NT2/D1 (cell line): ENCODE measurements at regions not wholly inside any gene's neighbourhood (a gene's known extent, or its start where the extent isn't known, plus 50 kb on each side); places are given as distances from the start of the nearest gene placed in this dataset.

Source experiments
- DNase-seq: peaks from one replicate; pipeline ENCODE4 v3.0.0-alpha.2; 2011; ENCODE audit warnings: low read depth, low spot score
- H3K27me3 ChIP-seq: 2 replicates; pipeline ENCODE4 v1.6.0; 2011; ENCODE audit warnings: mild to moderate bottlenecking; ENCODE audit not compliant: insufficient read length, insufficient read depth
- H3K36me3 ChIP-seq: 2 replicates; pipeline ENCODE4 v1.6.1; 2011; ENCODE audit warnings: mild to moderate bottlenecking, low read length, mixed read lengths; ENCODE audit not compliant: insufficient read depth, insufficient read length
- H3K4me1 ChIP-seq: 2 replicates; pipeline ENCODE4 v1.5.1; 2011; ENCODE audit not compliant: insufficient read depth, insufficient read length
- H3K4me3 ChIP-seq: 2 replicates; pipeline ENCODE4 v1.5.1; 2011; ENCODE audit warnings: low read depth; ENCODE audit not compliant: insufficient read length
- H3K9ac ChIP-seq: 2 replicates; pipeline ENCODE4 v1.6.0; 2011; ENCODE audit warnings: low read depth; ENCODE audit not compliant: insufficient read length
- H3K9me3 ChIP-seq: 2 replicates; pipeline ENCODE4 v1.5.1; 2011; ENCODE audit warnings: mild to moderate bottlenecking, low read length; ENCODE audit not compliant: insufficient read depth
- SUZ12 ChIP-seq: IDR thresholded peaks from 2 replicates; pipeline ENCODE4 v1.6.1; 2011; ENCODE audit not compliant: insufficient read length, insufficient read depth; ENCODE audit errors: extremely low read depth
- YY1 ChIP-seq: IDR thresholded peaks from 2 replicates; pipeline ENCODE4 v1.6.1; 2011; ENCODE audit not compliant: insufficient read length, insufficient read depth
- ZNF274 ChIP-seq: IDR thresholded peaks from 2 replicates; pipeline ENCODE4 v1.6.1; 2011; ENCODE audit warnings: mild to moderate bottlenecking, low read depth, low read length

- Histone ChIP-seq H3K4me3 (no peak overlapping the region), H3K9me3 (no peaks in the 10 kb centered on the region), H3K27me3 (no peaks in the 10 kb centered on the region), H3K9ac (no peak overlapping the region), H3K4me1 (peaks cover 4% of the 10 kb centered on the region), H3K36me3 (no peaks in the 10 kb centered on the region)
- TF ChIP-seq ZNF274 (no peak), YY1 (no peak), SUZ12 (no peak)
- DNase-seq, result no peak
Measured at GRCh38 chr2:71784734-71785511, 331.6 kb downstream of the DYSF start.

- H3K9me3 ChIP-seq, result no peaks in the 10 kb centered on the region
- H3K4me1 ChIP-seq, result peaks cover 4% of the 10 kb centered on the region
- no peak for TF ChIP-seq SUZ12
- TF ChIP-seq ZNF274, result no peak
- no peak for TF ChIP-seq YY1
- H3K36me3 ChIP-seq, result no peaks in the 10 kb centered on the region
- no peak overlapping the region for H3K9ac ChIP-seq
- no peak for DNase-seq
- no peak overlapping the region for H3K4me3 ChIP-seq
- H3K27me3 ChIP-seq, result no peaks in the 10 kb centered on the region
Measured at GRCh38 chr2:71783815-71784214, 330.5 kb downstream of the DYSF start.

- no peak for DNase-seq
Measured at GRCh38 chr2:71783215-71783614, 329.9 kb downstream of the DYSF start.

GRCh38 chr2:71782323-71782722, 329.0 kb downstream of the DYSF start:
- no peak overlapping the region for H3K9ac ChIP-seq
- peaks cover 4% of the 10 kb centered on the region for H3K4me1 ChIP-seq
- H3K9me3 ChIP-seq, result no peaks in the 10 kb centered on the region
- H3K4me3 ChIP-seq, result no peak overlapping the region
- H3K27me3 ChIP-seq, result no peaks in the 10 kb centered on the region
- no peak for DNase-seq
- TF ChIP-seq YY1, result no peak
- TF ChIP-seq SUZ12, result no peak
- TF ChIP-seq ZNF274, result no peak
- no peaks in the 10 kb centered on the region for H3K36me3 ChIP-seq

More at GRCh38 chr2:71783215-71783614, 329.9 kb downstream of the DYSF start:
- Histone ChIP-seq H3K4me1 (peaks cover 4% of the 10 kb centered on the region), H3K9ac (no peak overlapping the region), H3K4me3 (no peak overlapping the region), H3K27me3 (no peaks in the 10 kb centered on the region), H3K36me3 (no peaks in the 10 kb centered on the region), H3K9me3 (no peaks in the 10 kb centered on the region)
- TF ChIP-seq YY1 (no peak), ZNF274 (no peak), SUZ12 (no peak)

- peaks cover 4% of the 10 kb centered on the region for H3K4me1 ChIP-seq
- no peaks in the 10 kb centered on the region for H3K9me3 ChIP-seq
- no peak overlapping the region for H3K4me3 ChIP-seq
- H3K9ac ChIP-seq, result no peak overlapping the region
- TF ChIP-seq ZNF274 (no peak), YY1 (no peak), SUZ12 (no peak)
- no peaks in the 10 kb centered on the region for H3K36me3 ChIP-seq
- no peaks in the 10 kb centered on the region for H3K27me3 ChIP-seq
- no peak for DNase-seq
Measured at GRCh38 chr2:71781695-71782228, 328.4 kb downstream of the DYSF start.

GRCh38 chr2:71780162-71780561, 326.8 kb downstream of the DYSF start:
- Histone ChIP-seq H3K4me1 (no peaks in the 10 kb centered on the region), H3K9ac (no peak overlapping the region), H3K9me3 (no peaks in the 10 kb centered on the region), H3K36me3 (no peaks in the 10 kb centered on the region), H3K27me3 (no peaks in the 10 kb centered on the region), H3K4me3 (no peak overlapping the region)
- no peak for DNase-seq
- TF ChIP-seq ZNF274, result no peak
- TF ChIP-seq YY1, result no peak
- TF ChIP-seq SUZ12, result no peak

- Histone ChIP-seq H3K36me3 (no peaks in the 10 kb centered on the region), H3K4me3 (no peak overlapping the region), H3K27me3 (no peaks in the 10 kb centered on the region), H3K9ac (no peak overlapping the region), H3K9me3 (no peaks in the 10 kb centered on the region), H3K4me1 (no peaks in the 10 kb centered on the region)
- no peak for TF ChIP-seq YY1
- no peak for TF ChIP-seq ZNF274
- TF ChIP-seq SUZ12, result no peak
- DNase-seq, result no peak
Measured at GRCh38 chr2:71779774-71780105, 326.4 kb downstream of the DYSF start.
